Choroid plexus epithelial cell (primary cell): ENCODE measurements at regions not wholly inside any gene's neighbourhood (a gene's known extent, or its start where the extent isn't known, plus 50 kb on each side); places are given as distances from the start of the nearest gene placed in this dataset.
"Not testable (repeated sequence)": the region's sequence is repeated elsewhere in the genome, so short reads cannot be mapped to it uniquely, and the experiment has no call there.

Experiments used
- DNase-seq: peaks from one replicate; pipeline ENCODE4 v3.0.0-alpha.2; 2010; ENCODE audit warnings: low read depth
- H3K4me3 ChIP-seq: 2 replicates; pipeline ENCODE4 v1.5.1; 2011; ENCODE audit warnings: low read depth, mild to moderate bottlenecking, control low read depth, low read length, moderate library complexity

- not testable (repeated sequence) for H3K4me3 ChIP-seq, DNase-seq
These were observed 126.6 kb upstream of the NOTCH2NLA start for GRCh38 chr1:146355373-146355772.

- H3K4me3 ChIP-seq, DNase-seq: not testable (repeated sequence)
These were observed 98.0 kb upstream of the NOTCH2NLA start for GRCh38 chr1:146326863-146327262.

DNA sequence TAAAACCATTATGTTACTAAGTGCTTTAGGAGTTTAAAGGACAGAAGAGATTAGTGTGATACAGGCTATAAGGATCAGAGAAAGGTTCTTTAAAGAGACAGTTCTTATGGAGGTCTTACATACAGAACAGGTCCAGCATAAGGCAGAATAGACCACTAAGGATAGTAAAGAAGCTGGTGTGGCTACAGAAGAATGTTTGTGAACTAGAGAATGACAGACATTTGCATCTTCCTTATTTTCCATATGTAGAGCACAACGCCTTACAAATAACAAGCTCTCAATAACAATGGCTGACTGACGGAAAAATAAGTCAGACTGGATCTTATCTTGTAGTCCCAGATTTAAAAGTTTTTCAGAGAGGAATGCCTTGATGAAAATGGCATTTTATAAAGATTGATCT is 95.6 kb upstream of the NOTCH2NLA start:
- H3K4me3 ChIP-seq, DNase-seq: not testable (repeated sequence)

DNA sequence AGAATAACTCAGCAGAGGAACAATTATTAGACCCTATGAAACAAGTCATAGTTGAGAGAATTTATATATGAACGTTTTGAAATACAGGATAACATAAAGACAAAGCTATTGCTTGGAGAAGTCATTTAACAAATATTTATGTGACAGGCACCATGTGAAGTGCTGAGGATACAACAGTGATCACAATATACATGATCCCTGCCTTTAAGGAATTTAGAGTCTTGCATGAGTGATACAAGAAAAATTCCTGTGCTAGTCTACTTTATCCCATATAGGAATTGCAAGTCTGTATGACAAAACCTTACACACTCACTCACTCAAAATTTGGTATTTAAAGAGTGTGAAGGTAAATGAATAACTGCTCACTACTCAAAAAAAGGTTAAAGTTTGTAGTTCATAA is 94.5 kb upstream of the NOTCH2NLA start:
- not testable (repeated sequence) for H3K4me3 ChIP-seq, DNase-seq

DNA sequence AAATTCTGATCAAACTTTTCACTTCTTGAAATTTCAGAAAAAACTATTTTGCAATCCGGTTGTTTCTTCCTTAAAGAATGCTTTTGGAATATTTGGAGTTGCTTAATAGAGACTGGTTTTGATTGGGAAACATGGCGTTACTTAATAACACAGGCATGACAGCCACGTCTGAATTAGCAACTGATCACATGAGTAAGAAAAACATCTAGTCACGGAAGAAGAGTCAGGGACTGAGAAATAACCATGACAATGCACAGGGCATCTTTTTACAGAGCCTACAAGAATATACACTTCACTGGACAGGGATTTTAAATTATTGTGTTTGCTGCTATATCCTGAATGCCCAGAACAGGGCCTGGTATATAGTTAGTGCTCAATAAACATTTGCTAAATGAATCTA is 94.1 kb upstream of the NOTCH2NLA start:
- DNase-seq: not testable (repeated sequence)

GRCh38 chr1:146318715-146319114 is 89.9 kb upstream of the NOTCH2NLA start:
- DNase-seq, H3K4me3 ChIP-seq: not testable (repeated sequence)

More for the DNA sequence above, 94.1 kb upstream of the NOTCH2NLA start:
- not testable (repeated sequence) for H3K4me3 ChIP-seq

DNA sequence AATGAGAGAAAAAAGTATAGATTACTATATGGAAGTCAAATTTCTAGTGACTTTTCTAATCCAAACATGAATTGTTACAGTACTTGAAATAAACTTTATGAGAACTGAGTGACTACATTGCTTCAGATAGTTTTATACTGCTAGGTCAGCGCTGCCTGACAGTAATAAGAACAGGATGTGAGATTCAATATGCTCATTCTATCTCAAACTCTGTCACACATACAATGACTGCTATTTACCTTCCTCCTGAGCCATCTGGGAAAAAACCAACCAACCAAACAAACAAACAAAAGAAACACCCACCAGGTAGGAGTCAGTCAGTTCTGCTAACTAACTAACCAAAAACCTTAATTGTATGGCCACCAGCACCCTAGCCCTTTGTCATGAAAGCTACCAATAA is 89.0 kb upstream of the NOTCH2NLA start:
- H3K4me3 ChIP-seq, DNase-seq: not testable (repeated sequence)

GRCh38 chr1:146314449-146315246 is 85.8 kb upstream of the NOTCH2NLA start:
- not testable (repeated sequence) for H3K4me3 ChIP-seq, DNase-seq

DNA sequence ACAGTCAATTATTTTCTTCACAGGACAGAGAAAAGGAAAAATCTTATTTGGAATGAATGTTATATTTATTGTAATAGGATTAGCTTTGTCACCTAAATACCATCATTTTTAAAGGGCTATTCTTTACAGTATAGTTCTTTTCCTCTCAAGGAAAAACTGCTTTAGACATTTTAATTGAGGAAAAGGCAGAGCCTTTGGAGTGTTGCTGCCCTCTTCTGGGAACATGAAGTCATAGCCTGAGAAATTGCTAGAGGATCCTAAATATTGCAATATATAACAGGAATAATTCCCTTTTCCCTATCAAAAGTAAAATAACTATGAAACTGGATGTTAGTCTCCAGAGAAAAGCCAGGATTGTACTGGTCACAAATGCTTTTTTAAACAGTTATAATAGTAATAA is 81.8 kb upstream of the NOTCH2NLA start:
- not testable (repeated sequence) for H3K4me3 ChIP-seq, DNase-seq

- not testable (repeated sequence) for DNase-seq
These were observed 80.6 kb upstream of the NOTCH2NLA start for GRCh38 chr1:146309427-146309826.

GRCh38 chr1:146308892-146309291 is 80.1 kb upstream of the NOTCH2NLA start:
- not testable (repeated sequence) for DNase-seq, H3K4me3 ChIP-seq

More at GRCh38 chr1:146309427-146309826, 80.6 kb upstream of the NOTCH2NLA start:
- H3K4me3 ChIP-seq: not testable (repeated sequence)

DNA sequence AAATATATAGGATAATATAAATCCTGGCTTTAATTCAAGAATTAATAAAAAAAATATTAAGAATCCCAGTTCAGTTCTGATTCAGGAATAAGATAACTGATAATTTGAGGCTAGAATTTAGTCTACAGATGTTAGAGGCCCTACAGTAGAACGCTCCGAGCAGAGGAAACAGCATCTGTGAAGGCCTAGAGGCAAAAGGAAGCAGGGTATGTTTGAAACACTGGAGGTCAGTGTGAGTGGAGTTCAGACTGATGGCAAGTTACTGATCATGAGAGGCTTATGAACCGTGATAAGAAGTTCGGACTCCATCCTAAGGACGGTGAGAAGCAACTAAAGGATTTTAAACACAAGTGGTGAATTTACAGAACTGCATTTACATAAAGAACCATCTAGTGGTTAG is 79.3 kb upstream of the NOTCH2NLA start:
- not testable (repeated sequence) for DNase-seq

GRCh38 chr1:146307632-146308031 is 78.8 kb upstream of the NOTCH2NLA start:
- not testable (repeated sequence) for DNase-seq, H3K4me3 ChIP-seq

More for the DNA sequence above, 79.3 kb upstream of the NOTCH2NLA start:
- not testable (repeated sequence) for H3K4me3 ChIP-seq

- H3K4me3 ChIP-seq, DNase-seq: not testable (repeated sequence)
These were observed 77.8 kb upstream of the NOTCH2NLA start for GRCh38 chr1:146306651-146307050.

- DNase-seq, H3K4me3 ChIP-seq: not testable (repeated sequence)
These were observed 76.6 kb upstream of the NOTCH2NLA start for GRCh38 chr1:146305442-146305841.

- DNase-seq, H3K4me3 ChIP-seq: not testable (repeated sequence)
These were observed 69.7 kb upstream of the NOTCH2NLA start for GRCh38 chr1:146298575-146298897.

DNA sequence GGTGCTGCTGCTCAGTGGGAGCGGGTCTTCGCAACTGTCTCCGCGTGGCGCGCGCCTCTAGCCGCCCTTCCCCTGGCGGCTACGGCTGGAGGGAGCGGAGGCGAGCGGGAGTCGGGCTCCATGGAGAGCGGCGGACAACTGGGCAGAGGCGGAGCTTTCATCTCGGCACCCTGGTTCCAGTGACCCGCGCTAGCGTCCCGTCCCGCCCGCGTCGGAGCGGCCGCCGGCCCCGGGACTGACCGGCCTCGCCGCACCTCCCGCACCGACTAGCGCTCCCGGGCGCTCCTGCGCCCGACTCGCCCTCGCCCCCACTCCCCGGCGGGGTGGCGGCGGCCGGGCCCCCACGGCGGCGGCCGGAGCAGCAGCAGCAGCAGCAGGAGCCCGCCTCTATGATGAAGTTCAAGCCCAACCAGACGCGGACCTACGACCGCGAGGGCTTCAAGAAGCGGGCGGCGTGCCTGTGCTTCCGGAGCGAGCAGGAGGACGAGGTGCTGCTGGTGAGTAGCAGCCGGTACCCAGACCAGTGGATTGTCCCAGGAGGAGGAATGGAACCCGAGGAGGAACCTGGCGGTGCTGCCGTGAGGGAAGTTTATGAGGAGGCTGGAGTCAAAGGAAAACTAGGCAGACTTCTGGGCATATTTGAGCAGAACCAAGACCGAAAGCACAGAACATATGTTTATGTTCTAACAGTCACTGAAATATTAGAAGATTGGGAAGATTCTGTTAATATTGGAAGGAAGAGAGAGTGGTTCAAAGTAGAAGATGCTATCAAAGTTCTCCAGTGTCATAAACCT is 69.2 kb upstream of the NOTCH2NLA start:
- DNase-seq, H3K4me3 ChIP-seq: not testable (repeated sequence)

GRCh38 chr1:146292940-146293936 is 64.4 kb upstream of the NOTCH2NLA start:
- H3K4me3 ChIP-seq, DNase-seq: not testable (repeated sequence)

DNA sequence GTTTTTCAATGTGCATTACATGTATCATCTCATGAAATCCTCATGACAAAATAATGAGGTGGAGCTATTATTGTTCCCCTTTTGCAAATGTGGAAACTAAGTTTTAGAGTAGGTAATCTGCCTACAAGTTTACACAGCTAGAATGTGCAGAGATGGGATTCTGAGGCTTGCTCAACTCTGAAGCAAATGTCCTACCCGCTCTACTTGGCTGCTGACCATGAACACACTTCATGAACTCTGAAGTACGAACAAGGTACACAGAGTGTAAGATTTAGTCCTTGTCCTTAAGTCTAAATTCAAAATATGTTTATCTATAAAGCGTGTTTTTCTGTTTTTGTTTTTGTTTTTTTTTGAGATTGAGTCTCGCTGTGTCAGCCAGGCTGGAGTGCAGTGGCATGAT is 63.6 kb upstream of the NOTCH2NLA start:
- not testable (repeated sequence) for DNase-seq, H3K4me3 ChIP-seq
